ENCODE measurements at regions not wholly inside any gene's neighbourhood (a gene's known extent, or its start where the extent isn't known, plus 50 kb on each side); places are given as distances from the start of the nearest gene placed in this dataset.

DNA sequence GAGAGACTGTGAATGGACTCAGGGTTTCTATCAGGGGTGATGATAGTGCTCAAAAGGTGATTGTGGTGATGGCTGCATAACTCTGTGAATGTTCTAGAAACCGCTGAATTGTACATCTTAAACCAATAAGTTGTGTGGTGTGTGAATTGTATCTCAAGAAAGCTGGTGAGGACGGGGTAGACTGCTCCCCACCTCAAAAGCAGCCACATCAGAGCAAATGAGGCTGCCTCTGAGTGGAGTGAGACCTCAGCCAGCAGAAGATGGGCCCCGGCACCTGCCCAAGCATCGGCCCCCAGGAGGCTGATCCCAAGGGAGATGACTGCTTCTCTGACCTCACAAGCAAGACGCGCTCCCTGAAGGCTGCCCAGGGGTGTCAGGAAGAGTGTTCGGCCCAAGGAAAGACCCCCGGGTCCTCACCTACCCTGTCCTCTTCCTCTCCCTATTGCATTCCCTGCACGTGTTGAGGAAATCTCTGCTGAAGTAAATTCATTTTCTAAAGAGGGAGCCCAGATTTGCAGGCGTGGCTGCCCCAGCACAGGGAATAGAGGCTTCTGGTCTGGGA, 279.3 kb upstream of the SHH start:
- TF ChIP-seq NFIC (IDR thresholded peaks at IDR 0.05) (no peak), RAD21 (IDR thresholded peaks at IDR 0.05; ENCODE audit: low read depth) (no peak), CREB1 (IDR thresholded peaks at IDR 0.05; ENCODE audit: low read depth) (no peak), TAF1 (IDR thresholded peaks at IDR 0.05; ENCODE audit: low read depth) (no peak), CEBPB (IDR thresholded peaks at IDR 0.05) (no peak), ZBTB7A (IDR thresholded peaks at IDR 0.05; ENCODE audit: low read depth) (no peak), EP300 (IDR thresholded peaks at IDR 0.05; ENCODE audit: borderline replicate concordance) (no peak), YY1 (IDR thresholded peaks at IDR 0.05; ENCODE audit: low read depth) (no peak), EGR1 (IDR thresholded peaks at IDR 0.05) (no peak), FOXM1 (IDR thresholded peaks at IDR 0.05; ENCODE audit: borderline replicate concordance, low read depth) (no peak), TEAD4 (IDR thresholded peaks at IDR 0.05) (no peak), TCF12 (IDR thresholded peaks at IDR 0.05; ENCODE audit: low read depth) (no peak)
- TF ChIP-seq, protein P1, sequence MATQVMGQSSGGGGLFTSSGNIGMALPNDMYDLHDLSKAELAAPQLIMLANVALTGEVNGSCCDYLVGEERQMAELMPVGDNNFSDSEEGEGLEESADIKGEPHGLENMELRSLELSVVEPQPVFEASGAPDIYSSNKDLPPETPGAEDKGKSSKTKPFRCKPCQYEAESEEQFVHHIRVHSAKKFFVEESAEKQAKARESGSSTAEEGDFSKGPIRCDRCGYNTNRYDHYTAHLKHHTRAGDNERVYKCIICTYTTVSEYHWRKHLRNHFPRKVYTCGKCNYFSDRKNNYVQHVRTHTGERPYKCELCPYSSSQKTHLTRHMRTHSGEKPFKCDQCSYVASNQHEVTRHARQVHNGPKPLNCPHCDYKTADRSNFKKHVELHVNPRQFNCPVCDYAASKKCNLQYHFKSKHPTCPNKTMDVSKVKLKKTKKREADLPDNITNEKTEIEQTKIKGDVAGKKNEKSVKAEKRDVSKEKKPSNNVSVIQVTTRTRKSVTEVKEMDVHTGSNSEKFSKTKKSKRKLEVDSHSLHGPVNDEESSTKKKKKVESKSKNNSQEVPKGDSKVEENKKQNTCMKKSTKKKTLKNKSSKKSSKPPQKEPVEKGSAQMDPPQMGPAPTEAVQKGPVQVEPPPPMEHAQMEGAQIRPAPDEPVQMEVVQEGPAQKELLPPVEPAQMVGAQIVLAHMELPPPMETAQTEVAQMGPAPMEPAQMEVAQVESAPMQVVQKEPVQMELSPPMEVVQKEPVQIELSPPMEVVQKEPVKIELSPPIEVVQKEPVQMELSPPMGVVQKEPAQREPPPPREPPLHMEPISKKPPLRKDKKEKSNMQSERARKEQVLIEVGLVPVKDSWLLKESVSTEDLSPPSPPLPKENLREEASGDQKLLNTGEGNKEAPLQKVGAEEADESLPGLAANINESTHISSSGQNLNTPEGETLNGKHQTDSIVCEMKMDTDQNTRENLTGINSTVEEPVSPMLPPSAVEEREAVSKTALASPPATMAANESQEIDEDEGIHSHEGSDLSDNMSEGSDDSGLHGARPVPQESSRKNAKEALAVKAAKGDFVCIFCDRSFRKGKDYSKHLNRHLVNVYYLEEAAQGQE (IDR thresholded peaks at IDR 0.05; ENCODE audit: low read depth): no peak
- TF ChIP-seq, protein P2, sequence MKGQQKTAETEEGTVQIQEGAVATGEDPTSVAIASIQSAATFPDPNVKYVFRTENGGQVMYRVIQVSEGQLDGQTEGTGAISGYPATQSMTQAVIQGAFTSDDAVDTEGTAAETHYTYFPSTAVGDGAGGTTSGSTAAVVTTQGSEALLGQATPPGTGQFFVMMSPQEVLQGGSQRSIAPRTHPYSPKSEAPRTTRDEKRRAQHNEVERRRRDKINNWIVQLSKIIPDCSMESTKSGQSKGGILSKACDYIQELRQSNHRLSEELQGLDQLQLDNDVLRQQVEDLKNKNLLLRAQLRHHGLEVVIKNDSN (IDR thresholded peaks at IDR 0.05): no peak
- TF ChIP-seq, protein P3, sequence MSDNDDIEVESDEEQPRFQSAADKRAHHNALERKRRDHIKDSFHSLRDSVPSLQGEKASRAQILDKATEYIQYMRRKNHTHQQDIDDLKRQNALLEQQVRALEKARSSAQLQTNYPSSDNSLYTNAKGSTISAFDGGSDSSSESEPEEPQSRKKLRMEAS (IDR thresholded peaks at IDR 0.05): no peak

DNA sequence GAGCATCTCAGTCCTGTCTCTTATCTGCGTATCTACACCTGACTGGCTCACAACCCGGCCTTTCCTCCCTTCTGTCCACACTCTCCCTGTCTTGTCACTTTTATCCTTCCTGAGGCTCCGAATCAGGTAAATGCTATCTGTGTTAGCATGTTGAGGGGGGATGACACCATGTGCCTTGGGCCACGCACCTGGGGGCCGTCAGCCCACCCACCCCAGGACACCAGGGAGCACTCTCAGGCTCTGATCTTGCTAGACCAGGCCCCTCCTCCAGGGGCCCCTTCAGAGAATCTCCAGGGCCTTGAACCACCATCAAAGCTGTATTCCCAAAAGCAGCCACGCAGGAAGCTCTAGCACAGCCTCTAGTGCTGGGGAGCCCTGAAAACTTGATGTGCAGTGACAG, 278.7 kb upstream of the SHH start:
- TF ChIP-seq NFIC (IDR thresholded peaks at IDR 0.05) (no peak), EGR1 (IDR thresholded peaks at IDR 0.05) (no peak), CREB1 (IDR thresholded peaks at IDR 0.05; ENCODE audit: low read depth) (no peak), RAD21 (IDR thresholded peaks at IDR 0.05; ENCODE audit: low read depth) (no peak), EP300 (IDR thresholded peaks at IDR 0.05; ENCODE audit: borderline replicate concordance) (no peak), TAF1 (IDR thresholded peaks at IDR 0.05; ENCODE audit: low read depth) (no peak), TEAD4 (IDR thresholded peaks at IDR 0.05) (no peak), TCF12 (IDR thresholded peaks at IDR 0.05; ENCODE audit: low read depth) (no peak), ZBTB7A (IDR thresholded peaks at IDR 0.05; ENCODE audit: low read depth) (no peak), CEBPB (IDR thresholded peaks at IDR 0.05) (no peak)
- TF ChIP-seq, protein P2 (IDR thresholded peaks at IDR 0.05): no peak
- TF ChIP-seq, protein P3 (IDR thresholded peaks at IDR 0.05): no peak

DNA sequence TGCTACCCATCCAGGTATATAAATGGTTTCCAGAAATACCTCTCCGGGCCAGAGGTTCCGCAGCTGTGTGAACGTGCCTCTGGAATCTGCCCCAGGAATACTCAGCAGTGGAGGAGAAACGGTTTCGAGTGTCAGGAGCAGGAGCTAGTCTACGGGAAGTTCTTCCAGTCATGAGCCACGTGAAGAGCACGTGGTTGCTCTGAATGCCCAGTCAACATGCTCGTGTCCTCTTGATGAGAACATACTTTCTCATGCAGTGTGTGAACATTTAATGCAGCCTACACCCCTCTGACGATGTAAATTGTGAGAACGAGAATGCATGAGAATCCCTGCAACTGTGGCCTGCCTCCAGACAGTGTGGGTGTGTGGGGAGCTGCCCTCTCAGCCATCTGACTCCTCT, 277.0 kb upstream of the SHH start:
- TF ChIP-seq TCF12 (IDR thresholded peaks at IDR 0.05; ENCODE audit: low read depth) (no peak), EGR1 (IDR thresholded peaks at IDR 0.05) (no peak), NFIC (IDR thresholded peaks at IDR 0.05) (no peak), RAD21 (IDR thresholded peaks at IDR 0.05; ENCODE audit: low read depth) (no peak), EP300 (IDR thresholded peaks at IDR 0.05; ENCODE audit: borderline replicate concordance) (no peak), CREB1 (IDR thresholded peaks at IDR 0.05; ENCODE audit: low read depth) (no peak), FOXM1 (IDR thresholded peaks at IDR 0.05; ENCODE audit: borderline replicate concordance, low read depth) (no peak), YY1 (IDR thresholded peaks at IDR 0.05; ENCODE audit: low read depth) (no peak), ZBTB7A (IDR thresholded peaks at IDR 0.05; ENCODE audit: low read depth) (no peak), TAF1 (IDR thresholded peaks at IDR 0.05; ENCODE audit: low read depth) (no peak), CEBPB (IDR thresholded peaks at IDR 0.05) (no peak)
- TF ChIP-seq, protein P2 (IDR thresholded peaks at IDR 0.05): no peak
- TF ChIP-seq, protein P3 (IDR thresholded peaks at IDR 0.05): no peak
- TF ChIP-seq, protein P1 (IDR thresholded peaks at IDR 0.05; ENCODE audit: low read depth): no peak

DNA sequence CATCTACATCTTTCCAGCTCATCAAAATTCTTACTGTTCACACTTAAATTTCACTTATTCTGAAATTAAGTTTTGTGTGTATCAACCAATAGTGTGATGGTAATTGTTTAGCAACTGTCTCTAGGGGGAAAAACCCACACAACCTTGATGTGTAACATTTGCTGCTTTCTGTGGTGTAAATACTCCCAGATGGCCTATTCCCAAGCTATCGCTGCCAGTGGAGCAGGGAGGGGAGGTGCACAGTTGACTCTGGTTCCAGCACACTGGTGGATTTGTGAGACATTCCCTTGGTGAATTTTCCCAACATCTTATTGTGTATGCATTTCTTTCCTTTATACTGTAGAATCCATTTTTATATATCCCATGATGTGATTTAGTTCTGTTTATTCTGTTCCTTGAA, 275.9 kb upstream of the SHH start:
- no peak for TF ChIP-seq TCF12 (IDR thresholded peaks at IDR 0.05; ENCODE audit: low read depth)
- no peak for TF ChIP-seq CREB1 (IDR thresholded peaks at IDR 0.05; ENCODE audit: low read depth)
- TF ChIP-seq TEAD4 (IDR thresholded peaks at IDR 0.05): no peak
- no peak for TF ChIP-seq CEBPB (IDR thresholded peaks at IDR 0.05)
- TF ChIP-seq EP300 (IDR thresholded peaks at IDR 0.05; ENCODE audit: borderline replicate concordance): no peak
- no peak for TF ChIP-seq EGR1 (IDR thresholded peaks at IDR 0.05)
- TF ChIP-seq FOXM1 (IDR thresholded peaks at IDR 0.05; ENCODE audit: borderline replicate concordance, low read depth): no peak
- TF ChIP-seq, protein P3 (IDR thresholded peaks at IDR 0.05): no peak
- no peak for TF ChIP-seq YY1 (IDR thresholded peaks at IDR 0.05; ENCODE audit: low read depth)
- TF ChIP-seq NFIC (IDR thresholded peaks at IDR 0.05): no peak
- TF ChIP-seq, protein P2 (IDR thresholded peaks at IDR 0.05): no peak
- TF ChIP-seq, protein P1 (IDR thresholded peaks at IDR 0.05; ENCODE audit: low read depth): no peak
- TF ChIP-seq RAD21 (IDR thresholded peaks at IDR 0.05; ENCODE audit: low read depth): no peak
- no peak for TF ChIP-seq ZBTB7A (IDR thresholded peaks at IDR 0.05; ENCODE audit: low read depth)
- TF ChIP-seq TAF1 (IDR thresholded peaks at IDR 0.05; ENCODE audit: low read depth): no peak

Data from Ishikawa (cell line).